HepG2 (cell line): ENCODE measurements at regions not wholly inside any gene's neighbourhood (a gene's known extent, or its start where the extent isn't known, plus 50 kb on each side); places are given as distances from the start of the nearest gene placed in this dataset.

ENCODE experiments used
- ATAC-seq: fragments of 200-7000 bp; cut with Tn5 transposase; 3 replicates; pipeline ENCODE4 v1.9.1; 2020; ENCODE audit warnings: mild to moderate bottlenecking, moderate library complexity
- BruUV-seq: library from RNA; stranded (reverse); fragments of 400-500 nt; replicated peaks from 2 replicates; lab custom pipeline; 2021; lab: Mats Ljungman, UMichigan
- CTCF ChIA-PET: fragments of 300-600 bp; formaldehyde crosslinking; extraction: SDS; loops from one replicate; lab custom pipeline; 2021; ENCODE audit warnings: low total read pairs, inconsistent platforms, low intra/inter-chr PET ratio; lab: Yijun Ruan, JAX
- POLR2A ChIA-PET: fragments of 350-600 bp; sonication (Branson Sonifier 250); formaldehyde crosslinking; loops from one replicate; lab custom pipeline; 2020; ENCODE audit warnings: antibody characterized with exemption, inconsistent platforms; lab: Yijun Ruan, JAX
- DNase-seq: peaks from one replicate; pipeline ENCODE4 v3.0.0-alpha.2; 2015; ENCODE audit warnings: low spot score
- FAIRE-seq: peaks from 3 replicates; lab custom pipeline; 2011; peaks lifted over from hg19 to GRCh38; lab: Jason Lieb, UNC
- H2AFZ ChIP-seq: one replicate; pipeline ENCODE4 v1.6.1; 2011; ENCODE audit warnings: low read length, inconsistent platforms
- H3K27ac ChIP-seq: fragments of 300-600 bp; 3 replicates; pipeline ENCODE4 v1.8.0; 2011; ENCODE audit warnings: mixed run types, mild to moderate bottlenecking, mixed read lengths, low read length, inconsistent platforms; ENCODE audit not compliant: insufficient read depth; ENCODE audit errors: extremely low read length
- H3K27me3 ChIP-seq, 2 experiments: fragments of 200-600 bp in 1 of 2; 2 replicates in 1 of 2; 3 replicates in 1 of 2; pipeline versions ENCODE4 v1.6.0 to v1.8.0; 2011; ENCODE audit warnings: low read length in 2 of 2, mild to moderate bottlenecking in 2 of 2, moderate library complexity in 2 of 2, inconsistent platforms in 1 of 2; ENCODE audit not compliant: insufficient read depth in 2 of 2, control insufficient read depth in 1 of 2
- H3K36me3 ChIP-seq, 2 experiments: fragments of 200-600 bp in 1 of 2; replicated peaks in 1 of 2; 2 replicates in 1 of 2; 3 replicates in 1 of 2; pipeline versions ENCODE4 v1.5.1 to v1.8.0; 2011; ENCODE audit warnings: low read length in 2 of 2, inconsistent platforms in 1 of 2; ENCODE audit not compliant: insufficient read depth in 2 of 2, control insufficient read depth in 1 of 2
- H3K4me1 ChIP-seq: 2 replicates; pipeline ENCODE4 v1.5.1; 2012; ENCODE audit warnings: low read length, inconsistent platforms; ENCODE audit not compliant: insufficient read depth
- H3K4me2 ChIP-seq: 2 replicates; pipeline ENCODE4 v1.6.0; 2011; ENCODE audit warnings: low read depth, low read length, inconsistent platforms
- H3K4me3 ChIP-seq, 3 experiments: fragments of 200-600 bp in 1 of 3; sonication (generic), shearing (Covaris generic) in 1 of 3; replicated peaks in 1 of 3; 2 replicates each; pipeline ENCODE4 v1.5.1; 2011 to 2016; ENCODE audit warnings: low read length in 3 of 3, inconsistent platforms in 2 of 3, low read depth in 2 of 3, mild to moderate bottlenecking in 2 of 3, control low read depth in 1 of 3, mixed read lengths in 1 of 3; ENCODE audit not compliant: insufficient read depth in 1 of 3
- H3K79me2 ChIP-seq: one replicate; pipeline ENCODE4 v1.6.1; 2011; ENCODE audit warnings: low read length, inconsistent platforms; ENCODE audit not compliant: insufficient read depth
- H3K9ac ChIP-seq: 2 replicates; pipeline ENCODE4 v1.6.0; 2011; ENCODE audit warnings: mild to moderate bottlenecking, low read depth, low read length, inconsistent platforms; ENCODE audit not compliant: insufficient read depth
- H3K9me3 ChIP-seq: 2 replicates; pipeline ENCODE4 v1.5.1; 2012; ENCODE audit warnings: mild to moderate bottlenecking, low read length
- H4K20me1 ChIP-seq: 2 replicates; pipeline ENCODE4 v1.6.0; 2011; ENCODE audit warnings: inconsistent platforms, mild to moderate bottlenecking, low read length, moderate library complexity; ENCODE audit not compliant: insufficient read depth
- BHLHE40 ChIP-seq: IDR thresholded peaks from 2 replicates; pipeline ENCODE4 v1.6.1; 2011; ENCODE audit warnings: low read length, improper control_type of control experiment
- CEBPB ChIP-seq: IDR thresholded peaks from 2 replicates; pipeline ENCODE4 v1.6.1; 2011; ENCODE audit warnings: low read depth, low read length, improper control_type of control experiment, borderline replicate concordance
- MLLT10 ChIP-seq: sonication (generic); formaldehyde crosslinking; IDR thresholded peaks from 2 replicates; pipeline ENCODE4 v1.4.0; 2020; ENCODE audit warnings: missing genetic modification reagents
- MTF1 ChIP-seq: sonication (generic); formaldehyde crosslinking; IDR thresholded peaks from 2 replicates; pipeline ENCODE4 v1.5.0; 2020; ENCODE audit warnings: missing genetic modification reagents
- NR2F6 ChIP-seq, 2 experiments: IDR thresholded peaks; 2 replicates each; pipeline ENCODE4 v1.6.1; 2016; ENCODE audit warnings: antibody characterized with exemption in 1 of 2, mild to moderate bottlenecking in 1 of 2
- WGBS: methylation state at CpG from one replicate; pipeline ENCODE4 v1.1.6; 2017; ENCODE audit warnings: low lambda C conversion rate; 5-methylcytosine and 5-hydroxymethylcytosine counted together
- in situ Hi-C: cut with HindIII; loops from 2 replicates; pipeline ENCODE4 v1.10.0; 2017; ENCODE audit warnings: low pct_unique_long_range_greater_than_20kb; ENCODE audit not compliant: extremely low pct_ligation_motif_present
- intact Hi-C: fragments of 100-400 bp; cut with micrococcal nuclease; formaldehyde crosslinking; loops from one replicate; pipeline ENCODE4 v1.10.0; 2022; ENCODE audit not compliant: unreplicated experiment
- TF ChIP-seq, protein P1 (sequence below): sonication (generic); formaldehyde crosslinking; IDR thresholded peaks from 2 replicates; pipeline ENCODE4 v1.5.0; 2020; ENCODE audit warnings: mild to moderate bottlenecking, missing genetic modification reagents
- TF ChIP-seq, protein P2 (sequence below): sonication (generic); formaldehyde crosslinking; IDR thresholded peaks from 2 replicates; pipeline ENCODE4 v1.4.0; 2020; ENCODE audit warnings: missing genetic modification reagents
- TF ChIP-seq, protein P3 (sequence below), 2 experiments: IDR thresholded peaks; 2 replicates each; pipeline ENCODE4 v1.6.1; 2011 to 2012; ENCODE audit warnings: low read length in 2 of 2, borderline replicate concordance in 1 of 2, low read depth in 1 of 2, mild to moderate bottlenecking in 1 of 2, moderate library complexity in 1 of 2
- TF ChIP-seq, protein P4 (sequence below): sonication (generic); formaldehyde crosslinking; IDR thresholded peaks from 2 replicates; pipeline ENCODE4 v1.4.0; 2020; ENCODE audit warnings: missing genetic modification reagents

DNA sequence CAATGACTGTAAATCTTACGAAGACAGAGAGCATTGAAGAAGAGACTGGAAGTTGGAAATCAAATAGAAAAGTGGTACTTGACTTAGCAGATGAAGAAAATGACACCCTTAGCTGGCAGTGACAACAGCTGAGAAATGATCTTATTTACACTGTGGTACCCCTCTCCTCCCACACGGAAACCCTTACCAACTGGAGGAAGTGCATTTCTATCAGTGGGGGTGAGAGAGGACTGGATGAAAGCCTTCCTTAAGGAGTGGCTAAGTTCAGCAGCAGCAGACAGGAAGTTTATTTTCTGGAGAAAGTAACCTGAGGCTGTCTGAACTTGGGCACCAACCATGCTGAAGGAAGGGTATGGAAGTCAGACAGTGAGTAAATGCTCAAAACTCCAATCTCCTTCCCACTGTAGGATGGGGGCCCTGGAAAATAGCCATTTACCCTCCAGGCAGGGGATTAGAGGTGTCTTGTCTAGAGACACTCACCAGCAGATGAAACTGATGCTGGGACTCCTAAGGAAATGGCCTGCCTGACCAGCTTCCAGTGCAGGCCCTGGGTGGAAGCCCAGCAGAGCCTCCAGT is 160.2 kb upstream of the NCK2 start:
- intact Hi-C loops (no loop called here), in situ Hi-C loops (no loop called here)
- no peak for FAIRE-seq
- Histone ChIP-seq H3K9ac (no peak overlapping the region), H3K4me3 (no peak overlapping the region), H3K79me2 (no peaks in the 10 kb centered on the region), H2AFZ (no peak overlapping the region), H3K27ac (no peak overlapping the region), H3K9me3 (peaks cover 5% of the 10 kb centered on the region; the same call in 1 of the 2 replicates), H3K27me3 (no peaks in the 10 kb centered on the region; a peak in 1 of 5 replicates), H3K4me2 (no peak overlapping the region), H4K20me1 (no peaks in the 10 kb centered on the region), H3K36me3 (no peaks in the 10 kb centered on the region), H3K4me1 (peaks cover 12% of the 10 kb centered on the region)
- POLR2A ChIA-PET: no interaction called here
- ATAC-seq: no peak
- no TSS peak for BruUV-seq
- no peak for DNase-seq
- WGBS: 30% methylated on average over 2 of the region's 2 CpGs
- CTCF ChIA-PET: no interaction called here
- TF ChIP-seq, protein P1, sequence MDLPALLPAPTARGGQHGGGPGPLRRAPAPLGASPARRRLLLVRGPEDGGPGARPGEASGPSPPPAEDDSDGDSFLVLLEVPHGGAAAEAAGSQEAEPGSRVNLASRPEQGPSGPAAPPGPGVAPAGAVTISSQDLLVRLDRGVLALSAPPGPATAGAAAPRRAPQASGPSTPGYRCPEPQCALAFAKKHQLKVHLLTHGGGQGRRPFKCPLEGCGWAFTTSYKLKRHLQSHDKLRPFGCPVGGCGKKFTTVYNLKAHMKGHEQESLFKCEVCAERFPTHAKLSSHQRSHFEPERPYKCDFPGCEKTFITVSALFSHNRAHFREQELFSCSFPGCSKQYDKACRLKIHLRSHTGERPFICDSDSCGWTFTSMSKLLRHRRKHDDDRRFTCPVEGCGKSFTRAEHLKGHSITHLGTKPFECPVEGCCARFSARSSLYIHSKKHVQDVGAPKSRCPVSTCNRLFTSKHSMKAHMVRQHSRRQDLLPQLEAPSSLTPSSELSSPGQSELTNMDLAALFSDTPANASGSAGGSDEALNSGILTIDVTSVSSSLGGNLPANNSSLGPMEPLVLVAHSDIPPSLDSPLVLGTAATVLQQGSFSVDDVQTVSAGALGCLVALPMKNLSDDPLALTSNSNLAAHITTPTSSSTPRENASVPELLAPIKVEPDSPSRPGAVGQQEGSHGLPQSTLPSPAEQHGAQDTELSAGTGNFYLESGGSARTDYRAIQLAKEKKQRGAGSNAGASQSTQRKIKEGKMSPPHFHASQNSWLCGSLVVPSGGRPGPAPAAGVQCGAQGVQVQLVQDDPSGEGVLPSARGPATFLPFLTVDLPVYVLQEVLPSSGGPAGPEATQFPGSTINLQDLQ: no peak
- TF ChIP-seq, protein P2, sequence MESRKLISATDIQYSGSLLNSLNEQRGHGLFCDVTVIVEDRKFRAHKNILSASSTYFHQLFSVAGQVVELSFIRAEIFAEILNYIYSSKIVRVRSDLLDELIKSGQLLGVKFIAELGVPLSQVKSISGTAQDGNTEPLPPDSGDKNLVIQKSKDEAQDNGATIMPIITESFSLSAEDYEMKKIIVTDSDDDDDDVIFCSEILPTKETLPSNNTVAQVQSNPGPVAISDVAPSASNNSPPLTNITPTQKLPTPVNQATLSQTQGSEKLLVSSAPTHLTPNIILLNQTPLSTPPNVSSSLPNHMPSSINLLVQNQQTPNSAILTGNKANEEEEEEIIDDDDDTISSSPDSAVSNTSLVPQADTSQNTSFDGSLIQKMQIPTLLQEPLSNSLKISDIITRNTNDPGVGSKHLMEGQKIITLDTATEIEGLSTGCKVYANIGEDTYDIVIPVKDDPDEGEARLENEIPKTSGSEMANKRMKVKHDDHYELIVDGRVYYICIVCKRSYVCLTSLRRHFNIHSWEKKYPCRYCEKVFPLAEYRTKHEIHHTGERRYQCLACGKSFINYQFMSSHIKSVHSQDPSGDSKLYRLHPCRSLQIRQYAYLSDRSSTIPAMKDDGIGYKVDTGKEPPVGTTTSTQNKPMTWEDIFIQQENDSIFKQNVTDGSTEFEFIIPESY (CRISPR knock-in tag): no peak
- TF ChIP-seq, protein P3, sequence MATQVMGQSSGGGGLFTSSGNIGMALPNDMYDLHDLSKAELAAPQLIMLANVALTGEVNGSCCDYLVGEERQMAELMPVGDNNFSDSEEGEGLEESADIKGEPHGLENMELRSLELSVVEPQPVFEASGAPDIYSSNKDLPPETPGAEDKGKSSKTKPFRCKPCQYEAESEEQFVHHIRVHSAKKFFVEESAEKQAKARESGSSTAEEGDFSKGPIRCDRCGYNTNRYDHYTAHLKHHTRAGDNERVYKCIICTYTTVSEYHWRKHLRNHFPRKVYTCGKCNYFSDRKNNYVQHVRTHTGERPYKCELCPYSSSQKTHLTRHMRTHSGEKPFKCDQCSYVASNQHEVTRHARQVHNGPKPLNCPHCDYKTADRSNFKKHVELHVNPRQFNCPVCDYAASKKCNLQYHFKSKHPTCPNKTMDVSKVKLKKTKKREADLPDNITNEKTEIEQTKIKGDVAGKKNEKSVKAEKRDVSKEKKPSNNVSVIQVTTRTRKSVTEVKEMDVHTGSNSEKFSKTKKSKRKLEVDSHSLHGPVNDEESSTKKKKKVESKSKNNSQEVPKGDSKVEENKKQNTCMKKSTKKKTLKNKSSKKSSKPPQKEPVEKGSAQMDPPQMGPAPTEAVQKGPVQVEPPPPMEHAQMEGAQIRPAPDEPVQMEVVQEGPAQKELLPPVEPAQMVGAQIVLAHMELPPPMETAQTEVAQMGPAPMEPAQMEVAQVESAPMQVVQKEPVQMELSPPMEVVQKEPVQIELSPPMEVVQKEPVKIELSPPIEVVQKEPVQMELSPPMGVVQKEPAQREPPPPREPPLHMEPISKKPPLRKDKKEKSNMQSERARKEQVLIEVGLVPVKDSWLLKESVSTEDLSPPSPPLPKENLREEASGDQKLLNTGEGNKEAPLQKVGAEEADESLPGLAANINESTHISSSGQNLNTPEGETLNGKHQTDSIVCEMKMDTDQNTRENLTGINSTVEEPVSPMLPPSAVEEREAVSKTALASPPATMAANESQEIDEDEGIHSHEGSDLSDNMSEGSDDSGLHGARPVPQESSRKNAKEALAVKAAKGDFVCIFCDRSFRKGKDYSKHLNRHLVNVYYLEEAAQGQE (IDR thresholded peaks at IDR 0.05; ENCODE audit: borderline replicate concordance in 1 of 2, low read depth in 1 of 2, low read length in 2 of 2): no peak
- TF ChIP-seq NR2F6 (IDR thresholded peaks at IDR 0.05): no peak
- TF ChIP-seq NR2F6 (CRISPR knock-in tag; IDR thresholded peaks at IDR 0.05): no peak
- TF ChIP-seq BHLHE40: no peak
- TF ChIP-seq MLLT10 (CRISPR knock-in tag): no peak
- no peak for TF ChIP-seq MTF1 (CRISPR knock-in tag)
- TF ChIP-seq, protein P4, sequence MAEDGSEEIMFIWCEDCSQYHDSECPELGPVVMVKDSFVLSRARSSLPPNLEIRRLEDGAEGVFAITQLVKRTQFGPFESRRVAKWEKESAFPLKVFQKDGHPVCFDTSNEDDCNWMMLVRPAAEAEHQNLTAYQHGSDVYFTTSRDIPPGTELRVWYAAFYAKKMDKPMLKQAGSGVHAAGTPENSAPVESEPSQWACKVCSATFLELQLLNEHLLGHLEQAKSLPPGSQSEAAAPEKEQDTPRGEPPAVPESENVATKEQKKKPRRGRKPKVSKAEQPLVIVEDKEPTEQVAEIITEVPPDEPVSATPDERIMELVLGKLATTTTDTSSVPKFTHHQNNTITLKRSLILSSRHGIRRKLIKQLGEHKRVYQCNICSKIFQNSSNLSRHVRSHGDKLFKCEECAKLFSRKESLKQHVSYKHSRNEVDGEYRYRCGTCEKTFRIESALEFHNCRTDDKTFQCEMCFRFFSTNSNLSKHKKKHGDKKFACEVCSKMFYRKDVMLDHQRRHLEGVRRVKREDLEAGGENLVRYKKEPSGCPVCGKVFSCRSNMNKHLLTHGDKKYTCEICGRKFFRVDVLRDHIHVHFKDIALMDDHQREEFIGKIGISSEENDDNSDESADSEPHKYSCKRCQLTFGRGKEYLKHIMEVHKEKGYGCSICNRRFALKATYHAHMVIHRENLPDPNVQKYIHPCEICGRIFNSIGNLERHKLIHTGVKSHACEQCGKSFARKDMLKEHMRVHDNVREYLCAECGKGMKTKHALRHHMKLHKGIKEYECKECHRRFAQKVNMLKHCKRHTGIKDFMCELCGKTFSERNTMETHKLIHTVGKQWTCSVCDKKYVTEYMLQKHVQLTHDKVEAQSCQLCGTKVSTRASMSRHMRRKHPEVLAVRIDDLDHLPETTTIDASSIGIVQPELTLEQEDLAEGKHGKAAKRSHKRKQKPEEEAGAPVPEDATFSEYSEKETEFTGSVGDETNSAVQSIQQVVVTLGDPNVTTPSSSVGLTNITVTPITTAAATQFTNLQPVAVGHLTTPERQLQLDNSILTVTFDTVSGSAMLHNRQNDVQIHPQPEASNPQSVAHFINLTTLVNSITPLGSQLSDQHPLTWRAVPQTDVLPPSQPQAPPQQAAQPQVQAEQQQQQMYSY: no peak
- no peak for TF ChIP-seq CEBPB
